GM13976 (cell line): ENCODE measurements at regions not wholly inside any gene's neighbourhood (a gene's known extent, or its start where the extent isn't known, plus 50 kb on each side); places are given as distances from the start of the nearest gene placed in this dataset.
"Not testable (repeated sequence)": the region's sequence is repeated elsewhere in the genome, so short reads cannot be mapped to it uniquely, and the experiment has no call there.

Experiments used
- DNase-seq: peaks from one replicate; pipeline ENCODE4 v3.0.0; 2012; ENCODE audit warnings: low spot score
- in situ Hi-C: fragments of 300-500 bp; cut with MboI; formaldehyde crosslinking; loops from one replicate; pipeline ENCODE4 v1.12.0; 2022; ENCODE audit warnings: low sequenced_read_pairs, mixed read lengths, inconsistent platforms; ENCODE audit not compliant: unreplicated experiment

GRCh38 chr1:146287881-146288280, 59.1 kb upstream of the NOTCH2NLA start:
- in situ Hi-C loops, DNase-seq: not testable (repeated sequence)

GRCh38 chr1:146284760-146285159, 55.9 kb upstream of the NOTCH2NLA start:
- in situ Hi-C loops, DNase-seq: not testable (repeated sequence)

- DNase-seq, in situ Hi-C loops: not testable (repeated sequence)
These were observed 54.7 kb upstream of the NOTCH2NLA start for GRCh38 chr1:146283527-146283880.

- in situ Hi-C loops, DNase-seq: not testable (repeated sequence)
These were observed 54.1 kb upstream of the NOTCH2NLA start for GRCh38 chr1:146282807-146283526.

- in situ Hi-C loops, result not testable (repeated sequence)
These were observed 52.7 kb upstream of the NOTCH2NLA start for GRCh38 chr1:146281522-146281921.

GRCh38 chr1:146278758-146279157, 49.9 kb upstream of the NOTCH2NLA start:
- DNase-seq, in situ Hi-C loops: not testable (repeated sequence)

More at GRCh38 chr1:146281522-146281921, 52.7 kb upstream of the NOTCH2NLA start:
- not testable (repeated sequence) for DNase-seq
